Coronary artery (tissue), 2 donors: ENCODE measurements at regions not wholly inside any gene's neighbourhood (a gene's known extent, or its start where the extent isn't known, plus 50 kb on each side); places are given as distances from the start of the nearest gene placed in this dataset.

Experiments used
- DNase-seq: peaks from one replicate; pipeline ENCODE4 v3.0.0-alpha.2; 2017; ENCODE audit warnings: low spot score
- H3K27ac ChIP-seq, 2 donors: fragments of 200-600 bp; sonication (generic); one replicate each; pipeline ENCODE4 v1.5.1; 2016 to 2019
- H3K4me3 ChIP-seq: fragments of 200-600 bp; sonication (generic); 2 replicates; pipeline ENCODE4 v1.5.1; 2016; ENCODE audit warnings: mild to moderate bottlenecking, moderate library complexity
- TF ChIP-seq, protein P1 (sequence below): fragments of 200-600 bp; sonication (generic); IDR thresholded peaks from one replicate; pipeline ENCODE4 v1.5.1; 2019; ENCODE audit warnings: antibody characterized with exemption

DNA sequence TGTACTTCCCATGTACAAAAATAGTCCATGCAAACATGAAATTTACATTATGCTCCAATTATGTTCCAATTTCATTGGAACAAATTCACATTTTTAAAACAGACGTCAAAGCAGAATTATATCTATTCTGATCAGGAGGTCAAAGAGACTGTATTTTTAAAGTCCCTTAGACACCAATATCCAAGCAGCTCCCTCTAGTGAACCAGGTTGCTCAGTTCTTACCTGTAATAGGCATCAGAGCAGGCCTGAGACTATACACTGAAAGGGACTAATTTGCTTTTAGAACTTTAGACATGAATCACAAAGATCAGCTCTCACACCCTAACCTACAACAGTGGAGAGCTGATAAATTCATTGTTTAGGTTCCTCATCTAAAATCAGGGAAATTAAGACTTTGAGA lies 273.9 kb downstream of the MBD2 start:
- Histone ChIP-seq H3K27ac (no peak overlapping the region), H3K4me3 (no peak overlapping the region)
- no peak for DNase-seq
- TF ChIP-seq, protein P1, sequence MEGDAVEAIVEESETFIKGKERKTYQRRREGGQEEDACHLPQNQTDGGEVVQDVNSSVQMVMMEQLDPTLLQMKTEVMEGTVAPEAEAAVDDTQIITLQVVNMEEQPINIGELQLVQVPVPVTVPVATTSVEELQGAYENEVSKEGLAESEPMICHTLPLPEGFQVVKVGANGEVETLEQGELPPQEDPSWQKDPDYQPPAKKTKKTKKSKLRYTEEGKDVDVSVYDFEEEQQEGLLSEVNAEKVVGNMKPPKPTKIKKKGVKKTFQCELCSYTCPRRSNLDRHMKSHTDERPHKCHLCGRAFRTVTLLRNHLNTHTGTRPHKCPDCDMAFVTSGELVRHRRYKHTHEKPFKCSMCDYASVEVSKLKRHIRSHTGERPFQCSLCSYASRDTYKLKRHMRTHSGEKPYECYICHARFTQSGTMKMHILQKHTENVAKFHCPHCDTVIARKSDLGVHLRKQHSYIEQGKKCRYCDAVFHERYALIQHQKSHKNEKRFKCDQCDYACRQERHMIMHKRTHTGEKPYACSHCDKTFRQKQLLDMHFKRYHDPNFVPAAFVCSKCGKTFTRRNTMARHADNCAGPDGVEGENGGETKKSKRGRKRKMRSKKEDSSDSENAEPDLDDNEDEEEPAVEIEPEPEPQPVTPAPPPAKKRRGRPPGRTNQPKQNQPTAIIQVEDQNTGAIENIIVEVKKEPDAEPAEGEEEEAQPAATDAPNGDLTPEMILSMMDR = no peak

DNA sequence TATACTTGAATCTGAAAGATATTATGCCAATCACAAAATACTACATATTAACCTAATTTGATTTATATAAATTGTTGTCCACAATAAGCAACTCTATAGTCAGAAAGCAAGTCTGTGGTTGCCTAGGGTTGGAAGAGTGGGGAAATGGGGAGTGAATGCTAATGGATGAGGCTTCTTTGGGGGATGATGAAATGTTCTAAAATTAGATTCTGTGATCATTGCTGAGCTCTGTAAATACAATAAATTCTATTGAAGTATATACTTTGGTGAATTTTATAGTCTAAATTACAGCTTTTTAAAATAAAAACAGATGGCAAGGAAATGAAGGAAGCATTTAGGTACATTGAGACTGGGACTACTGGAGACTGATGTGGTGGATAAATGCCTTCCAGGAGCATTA lies 275.5 kb downstream of the MBD2 start:
- TF ChIP-seq, protein P1 = no peak
- no peak overlapping the region for H3K27ac ChIP-seq
- H3K4me3 ChIP-seq = no peak overlapping the region
- DNase-seq = no peak

DNA sequence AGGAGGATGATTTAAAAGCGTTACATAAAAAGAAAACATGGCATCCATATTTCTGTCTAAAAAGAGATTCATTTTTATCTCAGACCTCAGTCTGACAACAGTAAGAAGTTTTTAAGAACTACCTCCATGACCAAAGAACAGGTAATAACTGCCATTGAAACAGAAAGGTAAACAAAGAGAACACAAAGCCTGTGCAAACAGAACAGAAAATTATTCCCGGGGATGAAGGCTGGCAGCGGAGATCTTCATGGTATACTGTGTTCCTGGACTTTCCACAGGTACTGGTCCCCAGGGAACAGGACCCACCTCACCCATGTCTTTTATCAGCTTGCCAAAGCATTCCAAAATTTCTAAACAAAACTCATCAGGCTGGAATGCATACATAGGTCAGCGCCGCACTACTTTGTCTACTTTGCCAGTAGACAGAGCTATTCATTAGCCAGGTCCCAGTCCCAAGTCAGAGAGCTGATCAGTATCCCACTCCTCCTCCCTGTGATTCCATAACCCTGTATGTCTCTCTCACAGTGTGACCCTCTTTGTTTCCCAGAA lies 277.3 kb downstream of the MBD2 start:
- Histone ChIP-seq H3K27ac (no peak overlapping the region), H3K4me3 (no peak overlapping the region)
- TF ChIP-seq, protein P1 = no peak
- DNase-seq = no peak

DNA sequence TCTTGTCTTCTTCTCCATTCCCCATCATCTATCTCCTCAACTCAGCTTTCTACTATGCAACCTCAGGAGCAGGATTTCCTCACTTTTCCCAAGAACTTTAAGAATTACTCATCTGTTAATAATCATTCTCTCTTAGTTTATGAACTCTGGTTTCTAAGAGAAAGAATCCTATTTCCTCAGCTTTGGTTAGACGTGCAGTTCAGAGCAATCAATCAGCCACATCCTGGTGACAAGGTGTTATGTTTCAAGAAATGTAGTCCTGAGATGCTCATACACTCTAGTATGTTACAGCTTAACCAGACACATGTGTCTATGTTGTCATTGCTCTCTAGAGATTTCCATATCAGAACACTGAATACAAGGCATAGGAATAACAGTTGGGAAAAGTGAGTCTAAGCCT lies 277.9 kb downstream of the MBD2 start:
- TF ChIP-seq, protein P1 = no peak
- H3K27ac ChIP-seq = no peak overlapping the region
- DNase-seq = no peak
- no peak overlapping the region for H3K4me3 ChIP-seq

DNA sequence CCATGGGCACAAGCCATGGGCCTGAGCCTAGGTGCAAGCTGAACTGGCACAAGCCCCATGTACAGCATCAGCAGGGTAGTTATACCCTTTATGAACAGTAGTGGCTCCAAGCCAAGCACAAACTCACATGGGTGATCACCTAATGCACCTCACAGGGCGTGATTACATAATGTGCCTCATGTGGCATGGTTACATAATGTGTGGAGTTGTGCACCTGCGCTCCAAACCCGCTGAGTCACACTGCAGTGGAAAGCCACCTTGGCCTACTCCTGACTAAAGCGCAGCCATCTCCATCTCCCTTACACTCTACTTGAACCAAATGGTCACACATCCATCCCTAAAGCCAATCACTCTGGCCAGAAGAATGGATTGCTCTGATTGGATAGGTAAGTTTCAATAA lies 279.7 kb downstream of the MBD2 start:
- H3K4me3 ChIP-seq = no peak overlapping the region
- TF ChIP-seq, protein P1 = no peak
- DNase-seq = no peak
- H3K27ac ChIP-seq = no peak overlapping the region

DNA sequence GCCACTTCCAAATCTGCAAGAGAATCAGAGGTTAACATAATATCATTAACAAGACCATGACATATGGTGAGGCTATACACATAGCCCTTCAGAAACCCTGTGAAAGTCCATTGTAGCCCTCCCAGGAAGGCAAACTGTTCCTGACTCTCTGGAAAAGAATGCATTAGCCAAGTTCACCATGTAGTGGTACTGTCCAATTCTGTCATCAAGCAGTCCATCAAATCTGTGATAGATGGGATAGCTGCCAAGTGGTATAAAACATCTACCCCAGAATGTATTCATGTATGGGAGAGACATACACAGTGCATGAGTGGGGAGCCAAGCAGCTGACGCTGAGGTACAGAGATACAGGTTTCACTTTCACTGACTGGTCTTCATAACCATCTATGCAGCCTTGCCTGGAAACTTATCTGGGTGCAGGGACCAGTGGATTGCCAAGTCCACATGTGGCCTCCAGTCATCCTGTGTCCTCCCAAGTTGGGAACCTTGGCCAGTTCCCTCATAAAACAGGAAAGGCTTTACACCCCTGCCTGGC lies 281.1 kb downstream of the MBD2 start:
- no peak for DNase-seq
- TF ChIP-seq, protein P1 = no peak
- Histone ChIP-seq H3K27ac (no peak overlapping the region), H3K4me3 (no peak overlapping the region)

DNA sequence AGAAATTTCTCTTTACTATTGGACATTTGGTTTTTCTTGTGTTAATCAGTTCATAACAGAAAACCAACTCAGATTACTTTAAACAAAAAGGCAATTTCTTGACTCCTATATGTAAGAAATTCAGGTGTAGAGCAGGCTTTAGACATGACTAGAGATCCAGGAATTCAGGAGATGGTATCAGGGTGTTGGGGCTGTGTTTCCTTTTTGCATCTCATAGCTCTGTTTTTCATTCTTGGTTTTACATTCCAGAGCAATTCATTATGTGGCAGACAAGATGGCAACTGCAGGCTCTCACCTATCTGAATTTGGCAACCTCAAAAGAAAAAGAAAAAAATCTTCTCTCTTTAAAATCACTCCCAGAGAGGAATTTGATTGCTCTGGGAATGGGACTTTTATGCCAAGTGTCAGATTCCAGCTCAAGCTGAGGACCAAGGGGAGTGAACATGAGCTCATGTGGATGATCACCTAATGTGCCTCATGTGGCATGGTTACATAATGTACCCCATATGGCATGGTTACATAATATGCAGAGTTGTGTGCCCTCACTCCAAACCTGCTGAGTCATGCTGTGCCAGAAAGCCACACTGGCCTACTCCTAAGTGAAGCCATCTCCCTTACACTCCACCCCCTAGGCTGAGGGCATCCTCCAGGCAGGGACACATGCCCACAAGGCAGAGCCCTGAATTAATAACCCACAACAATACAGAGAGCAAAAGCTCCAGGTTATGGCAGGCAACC lies 282.7 kb downstream of the MBD2 start:
- TF ChIP-seq, protein P1 = no peak
- H3K27ac ChIP-seq = no peak overlapping the region
- H3K4me3 ChIP-seq = no peak overlapping the region
- DNase-seq = no peak
